Left lobe of liver (tissue), 2 donors: ENCODE measurements at regions not wholly inside any gene's neighbourhood (a gene's known extent, or its start where the extent isn't known, plus 50 kb on each side); places are given as distances from the start of the nearest gene placed in this dataset.
"Not testable (repeated sequence)": the region's sequence is repeated elsewhere in the genome, so short reads cannot be mapped to it uniquely, and the experiment has no call there.

Source experiments
- ATAC-seq: fragments of 200-7000 bp; cut with Tn5 transposase; one replicate; pipeline ENCODE4 v1.9.1; 2020; ENCODE audit warnings: mild to moderate bottlenecking, moderate library complexity
- DNase-seq: peaks from one replicate; pipeline ENCODE4 v3.0.0-alpha.2; 2020; ENCODE audit warnings: low spot score
- donor health status: DM: no; HTN: no; CAD: no; lungs with moderate emphysema.
- donor health status: DM: no; HTN: yes; CAD: no.

DNA sequence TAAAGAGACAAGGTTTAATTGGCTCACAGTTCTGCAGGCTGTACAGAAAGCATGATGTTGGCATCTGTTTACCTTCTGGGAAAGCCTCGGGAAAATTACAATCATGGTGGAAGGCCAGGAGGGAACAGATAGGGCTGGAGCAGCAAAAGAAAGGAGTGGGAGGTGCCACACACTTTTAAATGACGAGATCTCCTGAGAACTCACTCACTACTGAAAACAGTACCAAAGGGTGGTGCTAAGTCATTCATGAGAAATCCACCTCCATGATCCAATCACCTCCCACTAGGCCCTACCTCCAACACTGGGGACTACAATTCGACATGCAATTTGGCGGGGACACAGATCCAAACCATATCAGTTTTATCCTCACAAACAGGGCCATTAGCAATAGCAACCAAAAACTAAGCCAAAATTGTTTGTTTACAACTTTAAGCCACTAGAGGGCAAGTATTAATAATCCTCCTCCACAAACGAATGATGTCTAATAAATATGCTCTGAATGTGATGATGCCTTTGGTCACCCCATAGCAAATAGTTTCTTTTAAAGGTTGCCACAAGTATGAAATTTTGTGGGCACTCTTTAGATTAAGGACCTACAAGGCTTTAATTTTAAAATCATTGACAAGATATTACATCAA is 129.2 kb upstream of the NRBF2 start:
- no peak for DNase-seq
- ATAC-seq, result peak; percentile 52

DNA sequence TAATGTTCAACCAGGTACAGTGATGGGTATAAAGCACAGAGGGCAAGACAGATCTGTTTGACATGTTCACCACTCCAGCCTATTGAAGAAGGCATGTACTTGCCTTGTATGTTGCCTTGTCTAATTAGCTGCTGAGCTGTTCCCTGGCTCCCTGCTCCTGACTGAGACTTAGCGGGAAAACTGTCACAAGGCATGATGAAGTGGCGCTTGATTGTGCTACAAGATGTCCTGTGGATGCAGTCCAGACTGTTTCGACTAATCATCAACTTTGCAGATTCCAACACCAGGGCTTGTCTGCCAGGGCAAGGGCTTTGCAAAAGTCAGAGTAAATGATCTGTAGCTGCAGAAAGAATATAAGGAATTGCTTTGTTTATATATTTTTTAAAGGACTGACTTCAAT is 136.2 kb upstream of the NRBF2 start:
- DNase-seq, result no peak
- ATAC-seq, result no peak

DNA sequence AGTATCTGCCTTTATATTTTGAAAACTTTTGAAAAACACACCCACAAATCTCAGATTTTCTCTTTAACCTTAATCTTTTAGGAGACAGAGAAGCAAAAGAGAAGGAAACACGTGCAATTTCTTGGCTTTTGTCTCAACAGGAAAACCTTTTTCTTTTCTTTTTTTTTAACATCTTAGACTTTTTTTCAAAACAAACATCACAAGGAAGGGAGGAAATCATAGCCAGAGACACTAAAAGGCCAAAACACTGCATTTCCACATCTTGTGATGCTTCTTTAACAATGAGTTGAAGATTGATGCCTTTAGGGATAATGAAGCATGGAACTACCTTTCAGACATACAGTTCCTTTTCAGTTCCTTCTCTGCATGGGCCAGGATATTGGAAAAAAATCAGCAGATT is 136.6 kb upstream of the NRBF2 start:
- DNase-seq (no peak), ATAC-seq (no peak)

DNA sequence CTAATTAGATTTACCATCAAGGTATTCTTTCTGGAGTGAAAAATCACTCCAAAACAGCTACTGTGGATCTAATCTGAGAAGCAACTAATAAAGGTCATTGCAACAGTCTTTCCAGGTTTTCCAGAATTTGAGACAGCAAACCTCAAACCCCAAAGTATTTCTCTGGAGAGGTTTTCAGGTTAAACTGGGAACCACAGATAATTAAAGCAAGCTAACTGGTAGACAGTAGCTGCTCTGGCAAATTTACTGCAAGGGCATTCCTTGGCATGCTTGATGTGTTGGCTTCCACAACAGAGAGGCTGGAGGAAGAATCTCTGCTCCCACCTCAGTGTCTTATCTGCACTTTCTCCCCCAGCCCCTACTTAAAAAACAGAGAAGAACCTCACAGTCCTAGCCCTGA is 140.0 kb upstream of the NRBF2 start:
- no peak for DNase-seq
- no peak for ATAC-seq

DNA sequence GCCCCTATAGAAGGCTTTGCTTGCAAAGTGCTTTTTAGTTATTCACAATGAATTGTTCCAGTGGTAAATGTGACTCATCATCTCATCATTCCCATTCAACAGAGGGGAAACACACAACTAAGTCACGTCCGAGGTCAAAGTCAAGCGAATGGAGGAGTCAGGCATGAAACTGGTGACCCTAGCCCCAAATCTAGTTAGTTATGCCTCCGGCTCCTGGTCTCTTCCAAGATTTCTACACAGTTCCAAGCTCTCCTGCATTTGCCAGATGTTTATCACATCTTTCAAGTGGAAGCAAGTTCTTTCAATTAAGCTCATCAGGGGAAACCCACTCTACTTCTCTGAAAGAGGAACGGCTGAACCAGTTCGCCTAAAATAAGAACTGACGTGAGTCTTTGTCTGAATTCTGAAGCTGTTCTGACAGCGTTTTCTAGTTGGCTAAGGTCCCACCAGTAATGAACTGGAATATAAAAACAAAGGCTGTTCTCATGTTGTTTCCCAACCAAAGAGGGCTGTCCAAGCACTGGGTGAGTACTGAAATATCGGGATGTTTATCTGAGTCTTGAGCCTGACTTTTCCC is 140.9 kb upstream of the NRBF2 start:
- no peak for DNase-seq

DNA sequence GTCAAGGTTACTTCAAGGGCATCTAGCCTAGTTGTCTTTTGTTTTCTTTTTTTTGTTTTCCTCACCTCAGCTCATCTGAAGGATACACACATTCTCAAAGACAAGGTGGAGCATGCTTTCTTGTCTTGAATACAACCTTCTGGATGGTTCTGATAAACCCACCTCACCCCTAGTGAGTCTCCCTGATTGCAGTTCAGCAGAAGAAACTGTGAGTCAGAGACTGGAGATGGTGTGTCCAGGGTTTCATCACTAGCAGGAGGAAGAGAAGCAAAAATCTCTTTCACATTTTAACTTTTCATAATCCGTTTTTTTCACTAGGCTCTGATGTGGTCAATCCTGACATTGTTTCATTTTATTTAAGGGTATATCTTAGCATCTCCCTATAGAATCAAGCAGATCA is 143.0 kb upstream of the NRBF2 start:
- ATAC-seq (no peak), DNase-seq (no peak)

More for the DNA sequence above, 140.9 kb upstream of the NRBF2 start:
- ATAC-seq, result no peak

DNA sequence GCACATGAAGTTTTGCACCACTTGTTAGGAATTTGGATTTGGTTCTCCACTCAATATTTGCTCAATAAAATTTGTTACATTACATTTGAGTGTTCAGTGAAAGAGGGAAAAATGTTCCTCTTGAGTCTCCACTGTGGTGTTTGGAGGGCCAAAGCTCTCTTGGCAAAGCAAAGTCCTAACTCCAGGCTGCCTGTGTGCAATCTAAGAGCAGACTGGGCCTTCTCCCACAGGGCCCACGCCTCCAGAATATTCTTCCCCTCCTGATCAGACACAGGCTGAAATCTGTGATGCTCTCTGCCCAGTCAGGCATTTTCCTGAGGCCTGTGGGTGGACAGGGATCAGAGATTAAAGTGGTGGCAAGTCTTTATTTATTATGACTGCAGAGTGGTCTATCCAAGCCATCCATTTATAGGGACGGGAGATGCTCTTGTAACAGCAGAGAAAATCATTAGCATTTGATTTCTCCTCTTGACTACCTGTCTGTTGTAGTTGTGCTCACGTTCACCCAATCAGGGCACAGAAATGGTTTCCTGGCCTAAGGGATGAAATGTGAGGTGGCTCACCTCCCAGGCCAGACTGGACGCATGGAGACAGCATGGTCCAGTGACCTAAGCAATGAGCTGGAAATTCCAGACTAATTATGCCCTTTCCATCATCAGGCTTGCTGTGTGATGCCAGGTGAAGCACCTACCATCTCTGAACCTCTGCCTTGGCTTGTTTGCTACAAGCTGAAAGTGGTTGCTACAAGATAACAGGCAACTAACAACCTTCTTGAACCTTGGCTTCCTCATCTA is 147.1 kb upstream of the NRBF2 start:
- ATAC-seq (no peak), DNase-seq (no peak)

DNA sequence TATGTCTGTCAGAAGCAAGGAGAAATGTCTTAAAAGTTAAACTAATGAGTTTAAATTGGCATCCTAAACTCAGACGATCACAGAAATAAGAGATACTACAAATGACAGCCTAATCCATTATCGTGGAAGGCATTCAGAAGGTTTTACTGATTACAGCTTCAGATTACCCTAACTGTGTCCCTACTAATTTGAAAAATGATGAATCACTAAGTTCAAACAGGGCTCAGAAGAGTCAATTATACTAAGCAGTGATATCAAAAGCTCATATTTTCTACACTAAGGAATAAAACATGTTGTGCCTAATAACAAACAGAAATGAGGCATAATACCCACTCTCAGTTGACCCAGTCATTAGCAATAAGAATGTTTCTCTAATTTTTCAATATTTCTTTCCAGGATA is 152.0 kb upstream of the NRBF2 start:
- no peak for DNase-seq
- ATAC-seq, result no peak

DNA sequence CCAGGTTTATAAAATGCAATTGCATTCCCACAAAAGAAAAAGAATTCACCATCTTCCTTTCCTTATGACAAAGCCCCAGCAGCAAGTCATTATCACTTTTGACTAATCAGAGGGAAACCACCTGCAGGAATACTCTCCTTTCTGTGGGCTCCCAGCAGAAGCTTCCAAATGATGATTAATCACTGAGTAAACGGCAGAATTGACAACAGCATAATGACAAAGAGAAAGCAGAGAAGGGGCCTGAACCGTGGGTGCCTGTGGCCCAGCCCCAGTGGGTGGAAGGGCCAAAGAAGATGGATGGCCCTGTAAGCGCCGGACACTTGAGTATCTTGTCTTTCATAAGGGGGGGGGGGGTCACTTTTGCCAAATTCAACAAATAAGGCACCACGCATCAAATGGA is 152.4 kb upstream of the NRBF2 start:
- no peak for DNase-seq
- no peak for ATAC-seq

DNA sequence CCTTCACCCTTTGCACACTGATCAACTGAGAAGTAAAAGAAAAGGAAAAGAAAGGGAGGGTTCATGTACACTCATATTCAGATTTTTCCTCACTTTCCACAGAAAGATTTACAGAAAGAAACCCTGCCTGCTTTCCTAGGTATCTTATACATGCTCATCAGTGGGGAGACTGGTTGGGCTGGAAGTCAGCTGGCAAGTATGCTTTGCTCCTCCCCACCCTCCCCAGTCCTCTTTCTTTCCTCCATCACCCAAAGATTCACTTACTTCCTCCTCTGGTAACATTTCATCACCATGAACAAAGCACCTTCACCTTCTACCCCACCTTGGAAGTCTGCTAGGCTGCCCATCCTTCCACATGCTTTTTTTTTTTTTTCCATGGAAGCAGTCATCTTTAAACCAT is 153.2 kb upstream of the NRBF2 start:
- no peak for ATAC-seq

DNA sequence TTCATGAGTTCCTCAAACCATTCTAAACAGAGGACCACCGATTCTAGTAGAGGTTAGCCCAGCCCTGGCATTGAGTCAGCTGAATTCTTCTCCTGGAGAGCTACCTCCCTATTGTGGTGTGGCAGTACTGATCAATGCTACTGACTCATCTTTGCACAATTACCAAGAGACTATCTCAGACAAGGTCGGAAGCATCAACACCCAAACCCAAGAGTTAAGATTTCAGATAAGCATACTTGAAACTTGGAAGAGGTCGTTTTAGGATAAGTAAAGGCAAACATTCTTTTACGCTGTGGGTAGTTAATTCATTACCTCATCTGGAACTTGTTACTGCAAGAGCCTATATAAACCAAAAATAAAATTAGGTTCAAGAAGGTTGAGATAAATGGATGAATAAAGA is 154.6 kb upstream of the NRBF2 start:
- no peak for ATAC-seq
- no peak for DNase-seq

More for the DNA sequence above, 153.2 kb upstream of the NRBF2 start:
- no peak for DNase-seq

DNA sequence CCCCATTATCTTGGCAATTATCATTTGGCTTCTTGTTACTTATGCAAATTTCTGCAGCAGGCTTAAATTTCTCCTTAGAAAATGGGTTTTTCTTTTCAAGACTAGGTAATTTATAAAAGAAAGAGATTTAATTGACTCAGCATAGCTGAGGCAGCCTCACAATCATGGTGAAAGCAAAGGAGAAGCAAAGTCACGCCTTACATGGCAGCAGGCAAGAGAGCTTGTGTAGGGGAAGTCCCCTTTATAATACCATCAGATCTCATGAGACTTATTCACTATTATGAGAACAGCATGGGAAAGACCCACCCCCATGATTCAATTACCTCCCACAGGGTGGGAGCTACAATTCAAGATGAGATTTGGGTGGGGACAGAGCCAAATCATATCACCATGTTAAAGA is 158.3 kb upstream of the NRBF2 start:
- not testable (repeated sequence) for DNase-seq, ATAC-seq

DNA sequence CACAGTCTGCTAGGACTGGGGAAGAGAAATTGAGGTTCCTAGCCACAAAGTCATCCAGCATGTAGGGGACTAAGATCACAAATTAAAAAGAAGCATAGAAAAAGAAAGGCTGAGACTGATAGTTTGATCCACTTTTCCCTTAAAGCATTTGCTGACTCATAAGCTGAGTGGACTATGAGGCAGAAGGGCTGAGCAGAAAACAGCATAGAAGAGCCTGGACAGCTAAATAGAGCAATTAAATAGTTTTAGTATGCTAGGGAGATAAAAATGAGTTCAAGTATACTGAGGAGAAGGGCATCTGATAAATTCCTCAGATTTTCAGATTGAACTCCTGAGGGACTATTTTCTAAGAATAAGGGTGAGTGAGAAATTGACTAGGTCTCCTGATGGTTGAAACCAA is 155.9 kb upstream of the EGR2 start:
- ATAC-seq (no peak), DNase-seq (no peak)

DNA sequence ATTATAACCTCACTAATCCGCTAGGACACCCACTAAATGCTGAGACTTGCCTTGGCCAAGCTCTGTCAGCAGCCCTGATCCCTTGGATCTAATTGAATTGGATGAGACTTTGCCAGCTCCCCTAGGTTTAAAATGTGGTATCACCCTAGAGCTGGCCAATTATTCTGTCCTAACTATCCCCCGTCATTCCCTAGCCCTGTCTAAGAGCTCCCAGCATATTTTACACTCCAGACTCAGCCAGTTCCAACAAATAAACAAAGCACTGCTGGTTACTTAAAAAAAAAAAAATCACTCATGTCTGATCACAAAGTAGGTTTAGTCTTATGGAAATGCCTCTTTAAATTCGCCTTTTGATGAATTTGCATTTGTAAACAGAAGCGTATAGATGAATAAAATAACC is 147.9 kb upstream of the EGR2 start:
- ATAC-seq (no peak), DNase-seq (no peak)

DNA sequence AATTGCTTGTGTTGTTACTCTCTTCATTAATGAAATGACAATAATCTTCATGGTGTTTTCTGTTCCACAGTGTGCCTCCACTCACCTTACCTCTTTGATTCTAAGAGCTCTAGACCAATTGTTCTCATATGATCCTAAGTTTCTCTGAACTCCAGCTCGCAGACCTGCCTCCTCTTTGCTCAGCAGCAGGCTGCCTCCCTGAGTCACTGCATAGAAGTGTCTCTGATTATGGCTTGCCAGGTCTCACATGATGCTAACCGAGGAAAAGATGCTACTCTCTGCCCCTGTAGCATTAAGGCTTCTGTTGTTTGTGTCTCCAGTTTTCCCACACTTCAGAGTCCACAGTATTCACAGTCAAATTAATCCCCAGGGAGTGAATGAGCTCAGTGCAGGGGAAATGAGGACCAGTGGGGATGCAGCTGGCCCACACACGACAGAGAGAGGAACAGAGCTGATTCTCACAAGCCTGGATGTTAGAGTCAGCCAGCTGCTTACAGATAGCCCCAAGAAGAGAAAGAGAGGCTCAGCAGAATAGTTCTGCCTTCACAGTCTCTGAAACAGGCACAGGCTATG is 145.9 kb upstream of the EGR2 start:
- DNase-seq (no peak), ATAC-seq (no peak)

DNA sequence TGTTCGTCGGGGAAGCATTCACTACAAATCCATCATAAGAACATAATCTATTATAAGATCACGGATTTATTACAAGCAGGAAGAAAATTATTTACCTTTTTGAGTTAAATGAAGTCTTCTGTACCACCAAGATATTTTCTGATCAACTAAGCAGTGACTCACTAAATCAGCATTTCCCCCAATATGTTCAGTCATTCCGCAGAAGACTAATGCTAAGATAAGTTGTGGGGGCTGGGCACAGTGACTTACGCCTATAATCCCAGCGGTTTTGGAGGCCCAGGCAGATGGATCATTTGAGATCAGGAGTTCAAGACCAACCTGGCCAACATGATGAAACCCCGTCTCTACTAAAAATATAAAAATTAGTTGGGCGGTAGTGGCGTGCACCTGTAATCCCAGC is 144.2 kb upstream of the EGR2 start:
- DNase-seq (no peak), ATAC-seq (no peak)

DNA sequence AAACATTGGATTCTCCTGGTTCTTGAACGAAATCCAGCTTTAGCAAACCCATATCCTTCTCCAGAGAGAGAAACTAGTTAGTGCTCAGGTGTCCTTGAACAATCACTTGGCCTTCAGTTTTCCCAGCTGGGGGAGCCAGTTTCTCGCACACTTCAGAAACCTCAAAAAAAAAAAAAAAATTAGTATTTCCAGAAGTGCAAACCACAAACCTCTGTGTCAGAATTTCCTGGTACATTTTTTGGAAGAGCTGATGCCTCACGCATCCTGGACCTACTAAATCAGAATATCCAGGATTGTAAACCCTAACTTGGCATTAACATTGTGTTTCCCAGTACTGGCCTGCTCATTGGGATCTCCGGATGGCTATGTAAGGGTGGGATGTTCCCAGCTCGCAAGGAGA is 143.4 kb upstream of the EGR2 start:
- ATAC-seq (no peak), DNase-seq (no peak)

DNA sequence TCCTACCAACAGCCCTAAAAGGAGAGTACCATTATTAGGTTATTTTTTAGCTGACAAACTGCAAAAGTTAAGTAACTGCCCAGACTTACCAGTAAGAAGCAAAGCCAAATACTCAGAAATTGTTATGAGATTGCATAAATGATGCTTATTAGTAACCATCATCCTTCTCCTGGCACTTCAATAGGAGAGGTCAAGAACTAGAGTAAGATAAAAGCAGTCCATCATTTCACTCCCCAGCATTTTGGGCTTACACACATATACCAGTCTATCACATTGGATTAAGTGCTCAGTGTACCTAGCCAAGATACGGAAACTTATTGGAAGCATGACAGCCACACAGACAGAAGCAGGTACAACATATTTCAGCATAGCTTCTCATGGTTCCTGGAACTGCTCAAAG is 142.8 kb upstream of the EGR2 start:
- ATAC-seq (no peak), DNase-seq (no peak)

DNA sequence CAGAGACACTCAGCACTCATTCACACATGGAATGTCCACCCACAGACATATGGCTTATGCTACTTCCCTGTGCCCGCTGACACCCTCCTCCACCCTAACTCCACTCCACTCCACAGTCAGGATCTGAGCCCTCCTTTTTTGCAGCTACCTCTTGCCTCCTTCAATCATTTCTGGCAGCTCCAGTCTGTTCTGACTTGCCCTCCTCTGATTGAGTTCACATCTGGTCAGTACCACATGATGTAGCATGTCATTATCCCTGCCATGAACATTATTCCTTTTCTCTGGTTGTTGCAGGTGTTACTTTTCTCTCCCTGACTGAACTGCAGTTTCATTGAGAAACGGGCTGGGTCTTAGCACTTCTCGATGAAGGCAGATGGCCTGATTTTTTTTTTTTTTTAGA is 130.1 kb upstream of the EGR2 start:
- ATAC-seq, result no peak
- no peak for DNase-seq

DNA sequence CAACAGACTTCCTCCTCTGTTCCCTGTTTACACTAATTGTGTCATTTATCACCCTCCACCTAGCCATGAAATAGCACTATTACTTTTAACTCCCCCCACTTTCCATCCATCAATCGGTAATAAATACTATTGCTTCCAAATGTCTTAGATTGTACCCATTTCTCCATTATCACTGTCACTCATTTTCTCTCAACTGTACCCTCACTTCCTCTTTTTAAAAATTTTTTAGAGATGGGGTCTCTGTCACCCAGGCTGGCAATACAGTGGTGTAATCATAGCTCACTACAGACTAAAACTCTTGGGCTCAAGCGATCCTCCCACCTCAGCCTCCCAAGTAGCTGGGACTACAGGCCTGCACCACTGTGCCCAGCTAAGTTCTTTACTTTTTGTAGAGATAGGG is 123.5 kb upstream of the EGR2 start:
- ATAC-seq, result no peak
- DNase-seq, result no peak

DNA sequence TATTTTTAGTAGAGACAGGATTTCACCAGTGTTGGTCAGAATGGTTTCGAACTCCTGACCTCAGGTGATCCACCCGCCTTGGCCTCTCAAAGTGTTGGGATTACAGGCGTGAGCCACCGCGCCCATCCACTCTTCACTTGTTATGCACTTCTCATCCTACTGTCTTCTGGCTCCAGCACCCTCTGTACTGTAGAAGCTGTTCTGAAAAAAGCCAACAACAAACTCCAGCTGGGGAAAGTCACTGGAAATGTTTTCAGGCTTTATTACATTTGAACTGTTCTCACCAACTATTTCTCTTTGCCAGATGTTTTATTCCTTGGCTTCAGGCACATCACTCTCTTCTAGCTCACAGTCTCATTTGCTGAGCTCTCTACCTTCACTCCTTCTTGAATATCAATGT is 122.5 kb upstream of the EGR2 start:
- no peak for ATAC-seq
- DNase-seq, result no peak

DNA sequence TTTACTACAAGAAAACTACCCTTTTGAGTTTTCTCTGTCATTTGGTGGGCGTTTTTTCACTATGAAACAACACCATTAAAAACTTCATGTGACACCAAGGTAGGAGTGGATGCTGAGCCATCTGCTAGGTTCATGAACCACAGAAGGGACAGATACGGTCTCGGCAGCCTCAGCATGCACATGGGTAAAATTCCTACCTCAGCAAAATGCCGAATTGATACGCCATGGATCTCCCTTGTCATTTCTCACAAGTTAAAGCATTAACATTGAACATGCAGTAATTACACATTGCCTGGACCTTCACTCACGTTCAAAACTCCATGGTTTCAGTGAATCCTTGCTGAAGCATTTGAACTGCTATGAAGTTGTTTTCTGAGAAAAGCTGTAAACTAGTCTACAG is 121.5 kb upstream of the EGR2 start:
- ATAC-seq, result no peak
- DNase-seq, result no peak
